Thyroid gland (tissue), 4 donors: ENCODE measurements at regions not wholly inside any gene's neighbourhood (a gene's known extent, or its start where the extent isn't known, plus 50 kb on each side); places are given as distances from the start of the nearest gene placed in this dataset.

Source experiments
- POLR2A ChIP-seq, 2 donors: fragments of 450-650 bp; IDR thresholded peaks; one replicate each; pipeline ENCODE4 v1.6.1; 2017; ENCODE audit warnings: antibody characterized with exemption in 2 of 2, mild to moderate bottlenecking in 2 of 2, moderate library complexity in 1 of 2
- TF ChIP-seq, protein P1 (sequence below), 6 experiments: fragments of 200-600 bp in 3 of 6; fragments of 450-650 bp in 3 of 6; sonication (generic) in 3 of 6; IDR thresholded peaks; one replicate each; pipeline ENCODE4 v1.5.1; 2016 to 2019; ENCODE audit warnings: antibody characterized with exemption in 6 of 6, mild to moderate bottlenecking in 2 of 6, inconsistent platforms in 1 of 6, moderate library complexity in 1 of 6

DNA sequence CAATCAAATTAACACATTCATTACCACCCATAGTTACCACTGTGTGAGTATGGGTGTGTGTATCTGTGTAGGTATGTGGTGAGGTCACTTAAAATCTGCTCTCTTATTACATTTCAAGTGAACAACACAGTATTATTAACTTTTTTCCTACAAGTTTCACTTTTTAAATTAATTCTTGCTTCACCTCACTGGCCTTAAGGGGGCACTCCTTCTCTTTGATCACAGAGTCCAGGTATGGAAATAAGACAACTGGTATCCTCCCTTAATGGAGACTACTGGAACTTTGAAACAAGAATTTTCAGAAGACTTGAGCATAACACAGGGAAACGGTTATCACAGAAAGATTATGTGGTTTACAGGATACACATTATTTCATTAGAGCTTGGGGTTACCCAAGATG, 255.8 kb downstream of the ASXL3 start:
- TF ChIP-seq, protein P1, sequence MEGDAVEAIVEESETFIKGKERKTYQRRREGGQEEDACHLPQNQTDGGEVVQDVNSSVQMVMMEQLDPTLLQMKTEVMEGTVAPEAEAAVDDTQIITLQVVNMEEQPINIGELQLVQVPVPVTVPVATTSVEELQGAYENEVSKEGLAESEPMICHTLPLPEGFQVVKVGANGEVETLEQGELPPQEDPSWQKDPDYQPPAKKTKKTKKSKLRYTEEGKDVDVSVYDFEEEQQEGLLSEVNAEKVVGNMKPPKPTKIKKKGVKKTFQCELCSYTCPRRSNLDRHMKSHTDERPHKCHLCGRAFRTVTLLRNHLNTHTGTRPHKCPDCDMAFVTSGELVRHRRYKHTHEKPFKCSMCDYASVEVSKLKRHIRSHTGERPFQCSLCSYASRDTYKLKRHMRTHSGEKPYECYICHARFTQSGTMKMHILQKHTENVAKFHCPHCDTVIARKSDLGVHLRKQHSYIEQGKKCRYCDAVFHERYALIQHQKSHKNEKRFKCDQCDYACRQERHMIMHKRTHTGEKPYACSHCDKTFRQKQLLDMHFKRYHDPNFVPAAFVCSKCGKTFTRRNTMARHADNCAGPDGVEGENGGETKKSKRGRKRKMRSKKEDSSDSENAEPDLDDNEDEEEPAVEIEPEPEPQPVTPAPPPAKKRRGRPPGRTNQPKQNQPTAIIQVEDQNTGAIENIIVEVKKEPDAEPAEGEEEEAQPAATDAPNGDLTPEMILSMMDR (IDR thresholded peaks at IDR 0.05), result peak in 1 of 6 experiments; percentile 1
- no peak for TF ChIP-seq POLR2A (IDR thresholded peaks at IDR 0.05)
